SK-N-SH (cell line): ENCODE measurements at regions not wholly inside any gene's neighbourhood (a gene's known extent, or its start where the extent isn't known, plus 50 kb on each side); places are given as distances from the start of the nearest gene placed in this dataset.

ENCODE experiments used
- CTCF ChIA-PET: fragments of 300-600, 350-600 bp; formaldehyde crosslinking; extraction: SDS; loops from one replicate; lab custom pipeline; 2021; lab: Yijun Ruan, JAX
- POLR2A ChIA-PET: fragments of 350-600 bp; sonication (Branson Sonifier 250); formaldehyde crosslinking; extraction: SDS; loops from one replicate; lab custom pipeline; 2020; ENCODE audit warnings: antibody characterized with exemption, inconsistent platforms; lab: Yijun Ruan, JAX
- DNase-seq: peaks from one replicate; pipeline ENCODE4 v3.0.0; 2012
- H2AFZ ChIP-seq: fragments of 200-600 bp; sonication (generic); 2 replicates; pipeline ENCODE4 v1.8.1; 2016; ENCODE audit warnings: antibody characterized with exemption, mild to moderate bottlenecking, low read depth
- H3F3A ChIP-seq: fragments of 200-600 bp; sonication (generic); replicated peaks from 2 replicates; pipeline ENCODE3; 2016; ENCODE audit warnings: antibody characterized with exemption, mild to moderate bottlenecking; ENCODE audit not compliant: insufficient read depth
- H3K27ac ChIP-seq, 2 experiments: fragments of 200-500 bp in 1 of 2; fragments of 200-600 bp in 1 of 2; sonication (Bioruptor generic) in 1 of 2; sonication (generic), shearing (Covaris generic) in 1 of 2; 2 replicates each; pipeline versions ENCODE4 v1.5.1 to v1.6.1; 2014 to 2016; ENCODE audit warnings: low read depth in 2 of 2, inconsistent platforms in 1 of 2, low read length in 1 of 2, mild to moderate bottlenecking in 1 of 2, mixed read lengths in 1 of 2
- H3K27me3 ChIP-seq: fragments of 200-600 bp; sonication (generic), shearing (Covaris generic); 2 replicates; pipeline ENCODE4 v1.6.1; 2016; ENCODE audit warnings: mixed run types; ENCODE audit not compliant: insufficient read depth
- H3K36me3 ChIP-seq, 2 experiments: fragments of 200-500 bp in 1 of 2; fragments of 200-600 bp in 1 of 2; sonication (Bioruptor generic) in 1 of 2; sonication (generic) in 1 of 2; replicated peaks in 1 of 2; 2 replicates each; pipeline versions ENCODE3 to v1.5.1; 2014 to 2016; ENCODE audit warnings: low read length in 1 of 2, mild to moderate bottlenecking in 1 of 2; ENCODE audit not compliant: insufficient read depth in 2 of 2, control insufficient read depth in 1 of 2
- H3K4me1 ChIP-seq, 2 experiments: fragments of 200-500 bp in 1 of 2; fragments of 200-600 bp in 1 of 2; sonication (Bioruptor generic) in 1 of 2; sonication (generic), shearing (Covaris generic) in 1 of 2; 2 replicates each; pipeline versions ENCODE4 v1.5.1 to v1.6.1; 2014 to 2016; ENCODE audit warnings: low read depth in 1 of 2, low read length in 1 of 2, mixed run types in 1 of 2; ENCODE audit not compliant: insufficient read depth in 2 of 2, control insufficient read depth in 1 of 2
- H3K4me2 ChIP-seq: fragments of 200-600 bp; sonication (generic), shearing (Covaris generic); 2 replicates; pipeline ENCODE4 v1.6.1; 2017; ENCODE audit warnings: mixed run types
- H3K4me3 ChIP-seq, 2 experiments: fragments of 200-500 bp in 1 of 2; fragments of 200-600 bp in 1 of 2; sonication (Bioruptor generic) in 1 of 2; sonication (generic), shearing (Covaris generic) in 1 of 2; 2 replicates each; pipeline versions ENCODE4 v1.5.1 to v1.8.1; 2014 to 2016; ENCODE audit warnings: low read depth in 2 of 2, inconsistent platforms in 1 of 2, low read length in 1 of 2, mild to moderate bottlenecking in 1 of 2, mixed read lengths in 1 of 2, moderate library complexity in 1 of 2
- H3K79me2 ChIP-seq: fragments of 200-600 bp; sonication (generic); 2 replicates; pipeline ENCODE4 v1.8.1; 2017; ENCODE audit warnings: mild to moderate bottlenecking; ENCODE audit not compliant: insufficient read depth
- H3K9ac ChIP-seq: fragments of 200-600 bp; sonication (generic); 2 replicates; pipeline ENCODE4 v1.6.1; 2017; ENCODE audit warnings: mixed run types
- H3K9me2 ChIP-seq: fragments of 200-600 bp; sonication (generic); 2 replicates; pipeline ENCODE4 v1.6.1; 2017; ENCODE audit warnings: mixed run types
- H3K9me3 ChIP-seq: fragments of 200-600 bp; sonication (generic); 2 replicates; pipeline ENCODE4 v1.6.1; 2017; ENCODE audit warnings: mixed run types, mild to moderate bottlenecking, moderate library complexity
- H4K20me1 ChIP-seq: fragments of 200-600 bp; sonication (generic); 2 replicates; pipeline ENCODE4 v1.6.1; 2017; ENCODE audit warnings: mild to moderate bottlenecking, mixed run types; ENCODE audit not compliant: insufficient read depth
- CHD2 ChIP-seq: fragments of 150-350 bp; IDR thresholded peaks from 2 replicates; pipeline ENCODE4 v1.6.1; 2018; ENCODE audit warnings: low read length; ENCODE audit not compliant: partially characterized antibody
- ELF1 ChIP-seq: IDR thresholded peaks from 2 replicates; pipeline ENCODE4 v1.4.0; 2012
- EP300 ChIP-seq, 2 experiments: IDR thresholded peaks; 2 replicates each; pipeline versions ENCODE4 v1.4.0 to v1.6.1; 2012; ENCODE audit warnings: borderline replicate concordance in 1 of 2, low read depth in 1 of 2, low read length in 1 of 2
- JUND ChIP-seq: IDR thresholded peaks from 2 replicates; pipeline ENCODE4 v1.4.0; 2012
- MEF2A ChIP-seq: IDR thresholded peaks from 2 replicates; pipeline ENCODE4 v1.4.0; 2012; ENCODE audit warnings: low read depth, borderline replicate concordance
- MXI1 ChIP-seq: IDR thresholded peaks from 2 replicates; pipeline ENCODE4 v1.6.1; 2012; ENCODE audit warnings: mild to moderate bottlenecking, low read depth, low read length, improper control_type of control experiment
- NFIC ChIP-seq: IDR thresholded peaks from 2 replicates; pipeline ENCODE4 v1.4.0; 2012; ENCODE audit warnings: borderline replicate concordance
- POLR2AphosphoS5 ChIP-seq: IDR thresholded peaks from 2 replicates; pipeline ENCODE4 v1.6.1; 2012; ENCODE audit warnings: low read depth, low read length
- RCOR1 ChIP-seq: fragments of 150-350 bp; IDR thresholded peaks from 2 replicates; pipeline ENCODE4 v1.6.1; 2017; ENCODE audit warnings: antibody characterized with exemption, low read length
- SIN3A ChIP-seq: IDR thresholded peaks from 2 replicates; pipeline ENCODE4 v1.6.1; 2012; ENCODE audit warnings: low read depth, mild to moderate bottlenecking, low read length, moderate library complexity, borderline replicate concordance
- SMC3 ChIP-seq: IDR thresholded peaks from 2 replicates; pipeline ENCODE4 v1.6.1; 2012; ENCODE audit warnings: low read depth, low read length, improper control_type of control experiment
- YY1 ChIP-seq: IDR thresholded peaks from 2 replicates; pipeline ENCODE4 v1.4.0; 2012; ENCODE audit warnings: low read depth, mild to moderate bottlenecking
- WGBS: methylation state at CpG from one replicate; pipeline ENCODE4 v1.1.6; 2017; ENCODE audit warnings: low lambda C conversion rate; 5-methylcytosine and 5-hydroxymethylcytosine counted together
- TF ChIP-seq, protein P1 (sequence below): fragments of 200-600 bp; sonication (generic); IDR thresholded peaks from 2 replicates; pipeline ENCODE4 v1.6.1; 2017; ENCODE audit warnings: antibody characterized with exemption, mild to moderate bottlenecking, moderate library complexity
- TF ChIP-seq, protein P2 (sequence below): IDR thresholded peaks from 2 replicates; pipeline ENCODE4 v1.4.0; 2012; ENCODE audit warnings: low read depth, borderline replicate concordance
- TF ChIP-seq, protein P3 (sequence below): IDR thresholded peaks from 2 replicates; pipeline ENCODE4 v1.4.0; 2012; ENCODE audit warnings: low read depth, borderline replicate concordance
- TF ChIP-seq, protein P4 (sequence below): fragments of 150-350 bp; IDR thresholded peaks from 2 replicates; pipeline ENCODE4 v1.6.1; 2016; ENCODE audit warnings: mild to moderate bottlenecking, low read depth, low read length

DNA sequence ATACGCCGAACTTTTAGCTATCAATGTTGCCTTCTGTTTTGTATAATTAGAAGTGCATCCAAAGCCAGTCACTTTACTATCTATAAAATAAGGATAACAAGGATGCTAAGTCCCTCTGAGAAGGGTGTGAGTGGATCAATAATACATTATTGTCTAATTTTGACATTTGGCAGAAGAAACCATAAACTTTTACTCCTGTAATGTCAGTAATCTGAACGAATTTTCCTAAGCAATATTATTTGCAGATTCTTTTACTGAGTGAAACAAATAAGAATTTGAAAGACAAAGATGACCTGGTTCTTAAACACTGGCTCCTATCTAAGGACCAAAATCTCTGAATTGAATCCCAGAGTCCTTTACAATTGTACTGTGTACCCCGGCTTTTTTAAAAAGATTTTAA is 126.6 kb upstream of the TMEM161B start:
- Histone ChIP-seq H3K9me2 (no peaks in the 10 kb centered on the region), H3F3A (no peaks in the 10 kb centered on the region), H3K36me3 (no peaks in the 10 kb centered on the region), H3K79me2 (no peaks in the 10 kb centered on the region), H3K9ac (no peak overlapping the region), H3K9me3 (no peaks in the 10 kb centered on the region), H3K4me1 (no peaks in the 10 kb centered on the region), H2AFZ (no peak overlapping the region), H4K20me1 (no peaks in the 10 kb centered on the region), H3K27ac (no peak overlapping the region), H3K4me2 (no peak overlapping the region), H3K4me3 (no peak overlapping the region), H3K27me3 (no peaks in the 10 kb centered on the region; the same call in 1 of the 2 replicates)
- ChIA-PET POLR2A (no interaction called here), CTCF (interaction anchor here (0.6 to 1.8 kb wide), 3 partner anchors 8 to 30 kb away, joined by 3 to 5 read pairs (median 3); no protein-coding TSS in a partner anchor)
- DNase-seq: no peak
- TF ChIP-seq JUND (no peak), SMC3 (no peak), MEF2A (no peak), ELF1 (no peak), YY1 (no peak), EP300 (IDR thresholded peaks at IDR 0.05; ENCODE audit: borderline replicate concordance in 1 of 2, low read depth in 1 of 2, low read length in 1 of 2) (no peak)
- TF ChIP-seq, protein P1, sequence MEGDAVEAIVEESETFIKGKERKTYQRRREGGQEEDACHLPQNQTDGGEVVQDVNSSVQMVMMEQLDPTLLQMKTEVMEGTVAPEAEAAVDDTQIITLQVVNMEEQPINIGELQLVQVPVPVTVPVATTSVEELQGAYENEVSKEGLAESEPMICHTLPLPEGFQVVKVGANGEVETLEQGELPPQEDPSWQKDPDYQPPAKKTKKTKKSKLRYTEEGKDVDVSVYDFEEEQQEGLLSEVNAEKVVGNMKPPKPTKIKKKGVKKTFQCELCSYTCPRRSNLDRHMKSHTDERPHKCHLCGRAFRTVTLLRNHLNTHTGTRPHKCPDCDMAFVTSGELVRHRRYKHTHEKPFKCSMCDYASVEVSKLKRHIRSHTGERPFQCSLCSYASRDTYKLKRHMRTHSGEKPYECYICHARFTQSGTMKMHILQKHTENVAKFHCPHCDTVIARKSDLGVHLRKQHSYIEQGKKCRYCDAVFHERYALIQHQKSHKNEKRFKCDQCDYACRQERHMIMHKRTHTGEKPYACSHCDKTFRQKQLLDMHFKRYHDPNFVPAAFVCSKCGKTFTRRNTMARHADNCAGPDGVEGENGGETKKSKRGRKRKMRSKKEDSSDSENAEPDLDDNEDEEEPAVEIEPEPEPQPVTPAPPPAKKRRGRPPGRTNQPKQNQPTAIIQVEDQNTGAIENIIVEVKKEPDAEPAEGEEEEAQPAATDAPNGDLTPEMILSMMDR: no peak
- TF ChIP-seq, protein P2, sequence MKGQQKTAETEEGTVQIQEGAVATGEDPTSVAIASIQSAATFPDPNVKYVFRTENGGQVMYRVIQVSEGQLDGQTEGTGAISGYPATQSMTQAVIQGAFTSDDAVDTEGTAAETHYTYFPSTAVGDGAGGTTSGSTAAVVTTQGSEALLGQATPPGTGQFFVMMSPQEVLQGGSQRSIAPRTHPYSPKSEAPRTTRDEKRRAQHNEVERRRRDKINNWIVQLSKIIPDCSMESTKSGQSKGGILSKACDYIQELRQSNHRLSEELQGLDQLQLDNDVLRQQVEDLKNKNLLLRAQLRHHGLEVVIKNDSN: no peak
- WGBS: 19% methylated on average over 4 of the region's 4 CpGs

DNA sequence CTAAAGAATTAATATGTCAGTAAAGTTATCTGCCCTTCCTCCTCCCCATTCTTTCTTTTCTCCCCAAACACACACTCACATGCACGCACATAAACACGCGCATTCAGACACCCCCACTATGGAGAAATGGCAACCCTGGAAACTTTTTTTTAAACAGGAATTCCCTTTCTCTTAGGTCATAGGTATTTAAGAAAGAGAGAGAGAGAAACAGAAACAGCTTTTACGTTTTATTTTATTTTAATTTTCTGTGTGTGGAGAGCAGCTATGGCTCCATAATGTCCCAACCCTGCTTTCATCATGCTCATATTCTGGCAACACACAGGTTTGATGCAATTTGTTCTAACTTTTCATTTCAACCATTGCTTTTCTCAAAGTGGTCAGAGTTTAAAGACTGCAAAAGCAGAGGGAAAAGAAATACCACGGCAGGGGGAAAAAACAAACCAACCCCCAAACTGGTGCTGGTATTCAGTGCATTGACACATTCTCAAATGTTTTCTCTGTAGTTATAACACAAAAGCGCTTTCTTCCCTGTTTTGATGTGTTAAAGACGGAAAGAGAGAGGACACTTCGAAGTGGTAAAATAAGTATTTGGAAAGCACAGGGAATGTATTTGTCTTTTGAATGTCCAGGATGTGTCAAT is 126.0 kb upstream of the TMEM161B start:
- Histone ChIP-seq H3K27ac (no peak overlapping the region), H3K4me3 (no peak overlapping the region), H3K4me2 (no peak overlapping the region), H3K9me3 (no peaks in the 10 kb centered on the region), H3K9ac (no peak overlapping the region), H4K20me1 (no peaks in the 10 kb centered on the region), H3K36me3 (no peaks in the 10 kb centered on the region), H3F3A (no peaks in the 10 kb centered on the region), H2AFZ (no peak overlapping the region), H3K27me3 (no peaks in the 10 kb centered on the region; the same call in 1 of the 2 replicates), H3K4me1 (no peaks in the 10 kb centered on the region), H3K79me2 (no peaks in the 10 kb centered on the region), H3K9me2 (no peaks in the 10 kb centered on the region)
- ChIA-PET POLR2A (no interaction called here), CTCF (interaction anchor here (0.6 kb wide), 2 partner anchors 13 to 30 kb away, joined by 3 read pairs; no protein-coding TSS in a partner anchor)
- TF ChIP-seq POLR2AphosphoS5 (no peak), MEF2A (no peak), MXI1 (no peak), SIN3A (no peak), RCOR1 (no peak), NFIC (no peak), CHD2 (no peak)
- TF ChIP-seq, protein P3, sequence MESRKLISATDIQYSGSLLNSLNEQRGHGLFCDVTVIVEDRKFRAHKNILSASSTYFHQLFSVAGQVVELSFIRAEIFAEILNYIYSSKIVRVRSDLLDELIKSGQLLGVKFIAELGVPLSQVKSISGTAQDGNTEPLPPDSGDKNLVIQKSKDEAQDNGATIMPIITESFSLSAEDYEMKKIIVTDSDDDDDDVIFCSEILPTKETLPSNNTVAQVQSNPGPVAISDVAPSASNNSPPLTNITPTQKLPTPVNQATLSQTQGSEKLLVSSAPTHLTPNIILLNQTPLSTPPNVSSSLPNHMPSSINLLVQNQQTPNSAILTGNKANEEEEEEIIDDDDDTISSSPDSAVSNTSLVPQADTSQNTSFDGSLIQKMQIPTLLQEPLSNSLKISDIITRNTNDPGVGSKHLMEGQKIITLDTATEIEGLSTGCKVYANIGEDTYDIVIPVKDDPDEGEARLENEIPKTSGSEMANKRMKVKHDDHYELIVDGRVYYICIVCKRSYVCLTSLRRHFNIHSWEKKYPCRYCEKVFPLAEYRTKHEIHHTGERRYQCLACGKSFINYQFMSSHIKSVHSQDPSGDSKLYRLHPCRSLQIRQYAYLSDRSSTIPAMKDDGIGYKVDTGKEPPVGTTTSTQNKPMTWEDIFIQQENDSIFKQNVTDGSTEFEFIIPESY: no peak
- TF ChIP-seq, protein P2: no peak
- TF ChIP-seq, protein P4, sequence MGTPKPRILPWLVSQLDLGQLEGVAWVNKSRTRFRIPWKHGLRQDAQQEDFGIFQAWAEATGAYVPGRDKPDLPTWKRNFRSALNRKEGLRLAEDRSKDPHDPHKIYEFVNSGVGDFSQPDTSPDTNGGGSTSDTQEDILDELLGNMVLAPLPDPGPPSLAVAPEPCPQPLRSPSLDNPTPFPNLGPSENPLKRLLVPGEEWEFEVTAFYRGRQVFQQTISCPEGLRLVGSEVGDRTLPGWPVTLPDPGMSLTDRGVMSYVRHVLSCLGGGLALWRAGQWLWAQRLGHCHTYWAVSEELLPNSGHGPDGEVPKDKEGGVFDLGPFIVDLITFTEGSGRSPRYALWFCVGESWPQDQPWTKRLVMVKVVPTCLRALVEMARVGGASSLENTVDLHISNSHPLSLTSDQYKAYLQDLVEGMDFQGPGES: no peak
- TF ChIP-seq, protein P1: no peak
- 21% methylated on average over 8 of the region's 8 CpGs for WGBS
- DNase-seq: no peak
